ENCODE measurements at regions not wholly inside any gene's neighbourhood (a gene's known extent, or its start where the extent isn't known, plus 50 kb on each side); places are given as distances from the start of the nearest gene placed in this dataset.
"Not testable (repeated sequence)": the region's sequence is repeated elsewhere in the genome, so short reads cannot be mapped to it uniquely, and the experiment has no call there.

- DNase-seq (ENCODE audit: low read depth, low spot score); H3K9ac ChIP-seq (ENCODE audit: insufficient read length); H3K36me3 ChIP-seq (ENCODE audit: insufficient read depth, low read length); H3K9me3 ChIP-seq (ENCODE audit: low read depth, low read length); H3K4me3 ChIP-seq; H3K27ac ChIP-seq: not testable (repeated sequence)
Observed at GRCh38 chr9:95391271-95391670, 73.8 kb upstream of the FANCC start.

- H3K9me3 ChIP-seq (ENCODE audit: low read depth, low read length), result no peaks in the 10 kb centered on the region
- H3K36me3 ChIP-seq (ENCODE audit: insufficient read depth, low read length), result no peaks in the 10 kb centered on the region
- no peak for DNase-seq (ENCODE audit: low read depth, low spot score)
- TF ChIP-seq POLR2AphosphoS5 (IDR thresholded peaks at IDR 0.05; ENCODE audit: borderline replicate concordance, low read depth, low read length) (no peak), EZH2 (IDR thresholded peaks at IDR 0.05) (no peak), FOXP2 (optimal IDR thresholded peaks at IDR 0.05; ENCODE audit: control extremely low read depth, extremely low read length, insufficient read depth) (no peak)
- no peak overlapping the region for H3K4me3 ChIP-seq
- H3K27ac ChIP-seq, result no peak overlapping the region
- no peak overlapping the region for H3K9ac ChIP-seq (ENCODE audit: insufficient read length)
Observed at GRCh38 chr9:95389373-95389772, 71.9 kb upstream of the FANCC start.

GRCh38 chr9:95386843-95387242, 69.3 kb upstream of the FANCC start:
- TF ChIP-seq FOXP2 (optimal IDR thresholded peaks at IDR 0.05; ENCODE audit: control extremely low read depth, extremely low read length, insufficient read depth) (no peak), EZH2 (IDR thresholded peaks at IDR 0.05) (no peak), POLR2AphosphoS5 (IDR thresholded peaks at IDR 0.05; ENCODE audit: borderline replicate concordance, low read depth, low read length) (no peak)
- DNase-seq (ENCODE audit: low read depth, low spot score), result no peak
- Histone ChIP-seq H3K27ac (no peak overlapping the region), H3K9me3 (ENCODE audit: low read depth, low read length) (no peaks in the 10 kb centered on the region), H3K36me3 (ENCODE audit: insufficient read depth, low read length) (no peaks in the 10 kb centered on the region), H3K4me3 (no peak overlapping the region), H3K9ac (ENCODE audit: insufficient read length) (no peak overlapping the region)

GRCh38 chr9:95385521-95385920, 68.0 kb upstream of the FANCC start:
- no peak for TF ChIP-seq EZH2 (IDR thresholded peaks at IDR 0.05)
- no peak for TF ChIP-seq POLR2AphosphoS5 (IDR thresholded peaks at IDR 0.05; ENCODE audit: borderline replicate concordance, low read depth, low read length)
- no peak for TF ChIP-seq FOXP2 (optimal IDR thresholded peaks at IDR 0.05; ENCODE audit: control extremely low read depth, extremely low read length, insufficient read depth)
- DNase-seq (ENCODE audit: low read depth, low spot score), result no peak
- no peaks in the 10 kb centered on the region for H3K9me3 ChIP-seq (ENCODE audit: low read depth, low read length)
- no peaks in the 10 kb centered on the region for H3K36me3 ChIP-seq (ENCODE audit: insufficient read depth, low read length)
- no peak overlapping the region for H3K4me3 ChIP-seq
- H3K9ac ChIP-seq (ENCODE audit: insufficient read length), result peak overlapping the region; percentile 19
- H3K27ac ChIP-seq, result peak overlapping the region; percentile 74

GRCh38 chr9:95383845-95384244, 66.3 kb upstream of the FANCC start:
- Histone ChIP-seq H3K9ac (ENCODE audit: insufficient read length) (no peak overlapping the region), H3K4me3 (no peak overlapping the region), H3K9me3 (ENCODE audit: low read depth, low read length) (no peaks in the 10 kb centered on the region), H3K27ac (peak overlapping the region; percentile 72), H3K36me3 (ENCODE audit: insufficient read depth, low read length) (no peaks in the 10 kb centered on the region)
- no peak for DNase-seq (ENCODE audit: low read depth, low spot score)
- TF ChIP-seq EZH2 (IDR thresholded peaks at IDR 0.05), result no peak
- TF ChIP-seq FOXP2 (optimal IDR thresholded peaks at IDR 0.05; ENCODE audit: control extremely low read depth, extremely low read length, insufficient read depth), result no peak
- TF ChIP-seq POLR2AphosphoS5 (IDR thresholded peaks at IDR 0.05; ENCODE audit: borderline replicate concordance, low read depth, low read length), result no peak

- no peak for DNase-seq (ENCODE audit: low read depth, low spot score)
- TF ChIP-seq FOXP2 (optimal IDR thresholded peaks at IDR 0.05; ENCODE audit: control extremely low read depth, extremely low read length, insufficient read depth), result no peak
- TF ChIP-seq EZH2 (IDR thresholded peaks at IDR 0.05), result no peak
- TF ChIP-seq POLR2AphosphoS5 (IDR thresholded peaks at IDR 0.05; ENCODE audit: borderline replicate concordance, low read depth, low read length), result no peak
- H3K27ac ChIP-seq, result peak overlapping the region; percentile 72
Observed at GRCh38 chr9:95383185-95383676, 65.7 kb upstream of the FANCC start.

GRCh38 chr9:95382433-95382832, 64.9 kb upstream of the FANCC start:
- no peak for DNase-seq (ENCODE audit: low read depth, low spot score)
- Histone ChIP-seq H3K9me3 (ENCODE audit: low read depth, low read length) (no peaks in the 10 kb centered on the region), H3K27ac (no peak overlapping the region)

More at GRCh38 chr9:95383185-95383676, 65.7 kb upstream of the FANCC start:
- Histone ChIP-seq H3K9me3 (ENCODE audit: low read depth, low read length) (no peaks in the 10 kb centered on the region), H3K9ac (ENCODE audit: insufficient read length) (no peak overlapping the region), H3K4me3 (peak overlapping the region; percentile 46), H3K36me3 (ENCODE audit: insufficient read depth, low read length) (no peaks in the 10 kb centered on the region)

GRCh38 chr9:95381221-95381620, 63.7 kb upstream of the FANCC start:
- TF ChIP-seq FOXP2 (optimal IDR thresholded peaks at IDR 0.05; ENCODE audit: control extremely low read depth, extremely low read length, insufficient read depth) (no peak), EZH2 (IDR thresholded peaks at IDR 0.05) (no peak), POLR2AphosphoS5 (IDR thresholded peaks at IDR 0.05; ENCODE audit: borderline replicate concordance, low read depth, low read length) (no peak)
- no peak for DNase-seq (ENCODE audit: low read depth, low spot score)
- H3K27ac ChIP-seq, result no peak overlapping the region

More at GRCh38 chr9:95382433-95382832, 64.9 kb upstream of the FANCC start:
- H3K9ac ChIP-seq (ENCODE audit: insufficient read length), result no peak overlapping the region
- no peak for TF ChIP-seq POLR2AphosphoS5 (IDR thresholded peaks at IDR 0.05; ENCODE audit: borderline replicate concordance, low read depth, low read length)
- TF ChIP-seq FOXP2 (optimal IDR thresholded peaks at IDR 0.05; ENCODE audit: control extremely low read depth, extremely low read length, insufficient read depth), result no peak
- TF ChIP-seq EZH2 (IDR thresholded peaks at IDR 0.05), result no peak
- H3K4me3 ChIP-seq, result no peak overlapping the region
- no peaks in the 10 kb centered on the region for H3K36me3 ChIP-seq (ENCODE audit: insufficient read depth, low read length)

GRCh38 chr9:95379630-95380029, 62.1 kb upstream of the FANCC start:
- TF ChIP-seq POLR2AphosphoS5 (IDR thresholded peaks at IDR 0.05; ENCODE audit: borderline replicate concordance, low read depth, low read length), result no peak
- TF ChIP-seq EZH2 (IDR thresholded peaks at IDR 0.05), result no peak
- no peak for TF ChIP-seq FOXP2 (optimal IDR thresholded peaks at IDR 0.05; ENCODE audit: control extremely low read depth, extremely low read length, insufficient read depth)
- no peak overlapping the region for H3K9ac ChIP-seq (ENCODE audit: insufficient read length)
- no peak for DNase-seq (ENCODE audit: low read depth, low spot score)

More at GRCh38 chr9:95381221-95381620, 63.7 kb upstream of the FANCC start:
- Histone ChIP-seq H3K9me3 (ENCODE audit: low read depth, low read length) (no peaks in the 10 kb centered on the region), H3K9ac (ENCODE audit: insufficient read length) (no peak overlapping the region), H3K4me3 (no peak overlapping the region), H3K36me3 (ENCODE audit: insufficient read depth, low read length) (no peaks in the 10 kb centered on the region)

More at GRCh38 chr9:95379630-95380029, 62.1 kb upstream of the FANCC start:
- no peaks in the 10 kb centered on the region for H3K36me3 ChIP-seq (ENCODE audit: insufficient read depth, low read length)
- no peak overlapping the region for H3K27ac ChIP-seq
- no peak overlapping the region for H3K4me3 ChIP-seq
- no peaks in the 10 kb centered on the region for H3K9me3 ChIP-seq (ENCODE audit: low read depth, low read length)

All from SK-N-MC (cell line).